ENCODE measurements at regions not wholly inside any gene's neighbourhood (a gene's known extent, or its start where the extent isn't known, plus 50 kb on each side); places are given as distances from the start of the nearest gene placed in this dataset.

GRCh38 chr1:81179242-81179641 lies 621.5 kb upstream of the ADGRL2 start:
- TF ChIP-seq YY1 (IDR thresholded peaks at IDR 0.05; ENCODE audit: insufficient read depth, insufficient read length) (no peak), ZNF274 (IDR thresholded peaks at IDR 0.05; ENCODE audit: low read depth, low read length) (no peak), SUZ12 (IDR thresholded peaks at IDR 0.05; ENCODE audit: extremely low read depth, insufficient read depth, insufficient read length) (no peak)
